H9 (cell line): ENCODE measurements at regions not wholly inside any gene's neighbourhood (a gene's known extent, or its start where the extent isn't known, plus 50 kb on each side); places are given as distances from the start of the nearest gene placed in this dataset.

Experiments
- DNase-seq: peaks from one replicate; pipeline ENCODE4 v3.0.0-alpha.2; 2017
- H2AFZ ChIP-seq: one replicate; pipeline ENCODE4 v1.6.1; 2013; ENCODE audit warnings: mild to moderate bottlenecking, low read length, control low read depth, moderate library complexity
- H2AK5ac ChIP-seq: 2 replicates; pipeline ENCODE4 v1.6.1; 2013; ENCODE audit warnings: low read length, control low read depth, mixed read lengths; ENCODE audit not compliant: insufficient read length
- H2BK120ac ChIP-seq: one replicate; pipeline ENCODE4 v1.6.1; 2013; ENCODE audit warnings: low read depth, mild to moderate bottlenecking, low read length, control low read depth, inconsistent platforms; ENCODE audit not compliant: poor library complexity, severe bottlenecking
- H2BK12ac ChIP-seq: 2 replicates; pipeline ENCODE4 v1.6.1; 2013; ENCODE audit warnings: low read length, control low read depth, mixed read lengths, low read depth; ENCODE audit not compliant: insufficient read length
- H2BK15ac ChIP-seq: 2 replicates; pipeline ENCODE4 v1.6.1; 2013; ENCODE audit warnings: low read depth, low read length, control low read depth
- H2BK20ac ChIP-seq: one replicate; pipeline ENCODE4 v1.6.1; 2013; ENCODE audit warnings: low read depth, mild to moderate bottlenecking, low read length, control low read depth, inconsistent platforms; ENCODE audit not compliant: poor library complexity, severe bottlenecking
- H2BK5ac ChIP-seq: 2 replicates; pipeline ENCODE4 v1.6.1; 2013; ENCODE audit warnings: low read length, control low read depth, mixed read lengths; ENCODE audit not compliant: insufficient read length
- H3K14ac ChIP-seq: 2 replicates; pipeline ENCODE4 v1.6.1; 2013; ENCODE audit warnings: low read length, control low read depth; ENCODE audit not compliant: insufficient read depth
- H3K18ac ChIP-seq: 2 replicates; pipeline ENCODE4 v1.6.1; 2013; ENCODE audit warnings: low read depth, mild to moderate bottlenecking, mixed read lengths, low read length, control low read depth; ENCODE audit not compliant: insufficient read length
- H3K23ac ChIP-seq: 2 replicates; pipeline ENCODE4 v1.6.1; 2013; ENCODE audit warnings: low read length, control low read depth, mixed read lengths, low read depth; ENCODE audit not compliant: insufficient read length
- H3K23me2 ChIP-seq: 2 replicates; pipeline ENCODE4 v1.6.1; 2013; ENCODE audit warnings: low read depth, mild to moderate bottlenecking, mixed read lengths, low read length, control low read depth; ENCODE audit not compliant: insufficient read length, poor library complexity, severe bottlenecking
- H3K27ac ChIP-seq: 2 replicates; pipeline ENCODE4 v1.5.1; 2013; ENCODE audit warnings: low read length, control low read depth, mixed read lengths, low read depth; ENCODE audit not compliant: insufficient read length
- H3K27me3 ChIP-seq: 2 replicates; pipeline ENCODE4 v1.6.1; 2013; ENCODE audit warnings: low read length, control low read depth, inconsistent platforms; ENCODE audit not compliant: insufficient read depth
- H3K4ac ChIP-seq: 2 replicates; pipeline ENCODE4 v1.6.1; 2013; ENCODE audit warnings: low read depth, mild to moderate bottlenecking, control low read depth, inconsistent platforms, low read length, moderate library complexity
- H3K4me1 ChIP-seq: 2 replicates; pipeline ENCODE4 v1.6.1; 2013; ENCODE audit warnings: low read length, control low read depth, inconsistent platforms; ENCODE audit not compliant: insufficient read depth
- H3K4me2 ChIP-seq: 2 replicates; pipeline ENCODE4 v1.6.1; 2013; ENCODE audit warnings: low read length, control low read depth, mixed read lengths; ENCODE audit not compliant: insufficient read length, insufficient read depth
- H3K56ac ChIP-seq: 2 replicates; pipeline ENCODE4 v1.6.1; 2013; ENCODE audit warnings: low read depth, mild to moderate bottlenecking, mixed read lengths, low read length, control low read depth; ENCODE audit not compliant: insufficient read length
- H3K79me1 ChIP-seq: 2 replicates; pipeline ENCODE4 v1.6.1; 2013; ENCODE audit warnings: low read depth, mild to moderate bottlenecking, moderate library complexity, low read length, control low read depth, inconsistent platforms; ENCODE audit not compliant: insufficient read depth, poor library complexity, severe bottlenecking
- H3K79me2 ChIP-seq: 2 replicates; pipeline ENCODE4 v1.6.1; 2013; ENCODE audit warnings: low read length, control low read depth, inconsistent platforms; ENCODE audit not compliant: insufficient read depth
- H3K9ac ChIP-seq: 2 replicates; pipeline ENCODE4 v1.6.1; 2013; ENCODE audit warnings: low read length, control low read depth, mixed read lengths; ENCODE audit not compliant: insufficient read length; ENCODE audit errors: extremely low read depth
- H3K9me3 ChIP-seq: one replicate; pipeline ENCODE4 v1.6.1; 2013; ENCODE audit warnings: low read depth, low read length, inconsistent platforms; ENCODE audit not compliant: control insufficient read depth
- H3T11ph ChIP-seq: one replicate; pipeline ENCODE4 v1.6.1; 2013; ENCODE audit warnings: mild to moderate bottlenecking, low read length, control low read depth, inconsistent platforms
- H4K20me1 ChIP-seq: one replicate; pipeline ENCODE4 v1.6.1; 2013; ENCODE audit not compliant: control insufficient read depth, insufficient read length, insufficient read depth
- H4K5ac ChIP-seq: 2 replicates; pipeline ENCODE4 v1.6.1; 2013; ENCODE audit warnings: low read depth, mild to moderate bottlenecking, mixed read lengths, low read length, control low read depth; ENCODE audit not compliant: insufficient read length
- H4K8ac ChIP-seq: replicated peaks from 2 replicates; pipeline ENCODE4 v1.6.1; 2013; ENCODE audit warnings: low read length, control low read depth, mixed read lengths, low read depth; ENCODE audit not compliant: insufficient read length
- H4K91ac ChIP-seq: 2 replicates; pipeline ENCODE4 v1.6.1; 2013; ENCODE audit warnings: low read depth, mild to moderate bottlenecking, moderate library complexity, mixed read lengths, low read length, control low read depth; ENCODE audit not compliant: insufficient read length
- H3K27ac Mint-ChIP-seq, 3 experiments: 2 replicates in 2 of 3; 3 replicates in 1 of 3; pipeline ENCODE4 v1.8.0; 2020 to 2021; ENCODE audit warnings: mixed read lengths in 3 of 3, mild to moderate bottlenecking in 1 of 3, moderate library complexity in 1 of 3
- H3K27me3 Mint-ChIP-seq: 2 replicates; pipeline ENCODE4 v1.8.0; 2021; ENCODE audit warnings: low read depth, mild to moderate bottlenecking, moderate library complexity, mixed read lengths
- H3K36me3 Mint-ChIP-seq, 3 experiments: 2 replicates in 2 of 3; 3 replicates in 1 of 3; pipeline ENCODE4 v1.8.0; 2020 to 2021; ENCODE audit warnings: low read depth in 3 of 3, mixed read lengths in 3 of 3; ENCODE audit not compliant: insufficient read depth in 1 of 3
- H3K4me1 Mint-ChIP-seq, 2 experiments: 2 replicates each; pipeline ENCODE4 v1.8.0; 2020; ENCODE audit warnings: mixed read lengths in 2 of 2
- H3K4me3 Mint-ChIP-seq, 2 experiments: 2 replicates in 1 of 2; 3 replicates in 1 of 2; pipeline ENCODE4 v1.8.0; 2020 to 2021; ENCODE audit warnings: mild to moderate bottlenecking in 2 of 2, mixed read lengths in 2 of 2, moderate library complexity in 1 of 2
- H3K9me3 Mint-ChIP-seq, 2 experiments: 2 replicates in 1 of 2; 3 replicates in 1 of 2; pipeline ENCODE4 v1.8.0; 2020; ENCODE audit warnings: mild to moderate bottlenecking in 2 of 2, mixed read lengths in 2 of 2, moderate library complexity in 1 of 2
- CTCF ChIP-seq: fragments of 200-600 bp; sonication (generic); conservative IDR thresholded peaks from 3 replicates; pipeline ENCODE4 v1.8.0; 2021; ENCODE audit warnings: antibody characterized with exemption, mild to moderate bottlenecking
- WGBS: extraction: QIAGEN DNeasy Blood & Tissue Kit; methylation state at CpG from one replicate; pipeline ENCODE4 v1.1.7; 2013; ENCODE audit warnings: missing lambda C conversion rate, low lambda C conversion rate, mixed read lengths; ENCODE audit not compliant: insufficient read length; ENCODE audit errors: extremely low coverage; 5-methylcytosine and 5-hydroxymethylcytosine counted together

- Histone ChIP-seq H2AFZ (no peak overlapping the region), H3K4me2 (no peak overlapping the region)
- DNase-seq = no peak
These were observed 54.5 kb upstream of the EXOC1L start for GRCh38 chr4:55765070-55765469.

More at GRCh38 chr4:55765070-55765469, 54.5 kb upstream of the EXOC1L start:
- no peak overlapping the region for H3K23ac ChIP-seq
- H2BK12ac ChIP-seq = no peak overlapping the region
- H3K9ac ChIP-seq = no peak overlapping the region
- H4K8ac ChIP-seq = no peak overlapping the region
- H2BK20ac ChIP-seq = no peak overlapping the region
- no peak overlapping the region for H3K56ac ChIP-seq
- Mint-ChIP-seq H3K36me3 (no peaks in the 10 kb centered on the region), H3K9me3 (no peaks in the 10 kb centered on the region), H3K27ac (no peak overlapping the region), H3K4me1 (peaks cover 15% of the 10 kb centered on the region in 2 experiments), H3K4me3 (no peak overlapping the region), H3K27me3 (no peaks in the 10 kb centered on the region)
- H3T11ph ChIP-seq = no peak overlapping the region
- H3K23me2 ChIP-seq = no peaks in the 10 kb centered on the region
- no peak overlapping the region for H2AK5ac ChIP-seq
- H2BK120ac ChIP-seq = no peak overlapping the region
- H4K5ac ChIP-seq = no peak overlapping the region
- H3K14ac ChIP-seq = no peak overlapping the region
- H3K18ac ChIP-seq = no peak overlapping the region
- H4K20me1 ChIP-seq = no peaks in the 10 kb centered on the region
- no peak overlapping the region for H4K91ac ChIP-seq
- H3K4me1 ChIP-seq = no peaks in the 10 kb centered on the region; the same call in 1 of the 2 replicates
- no CpG with 5 or more reads among the region's 6 CpGs for WGBS
- no peaks in the 10 kb centered on the region for H3K9me3 ChIP-seq
- no peaks in the 10 kb centered on the region for H3K27me3 ChIP-seq
- no peak for TF ChIP-seq CTCF
- no peak overlapping the region for H3K4ac ChIP-seq
- H3K79me2 ChIP-seq = no peaks in the 10 kb centered on the region
- no peaks in the 10 kb centered on the region for H3K79me1 ChIP-seq
- H3K27ac ChIP-seq = no peak overlapping the region
- no peak overlapping the region for H2BK15ac ChIP-seq
- no peak overlapping the region for H2BK5ac ChIP-seq
